ENCODE measurements at regions not wholly inside any gene's neighbourhood (a gene's known extent, or its start where the extent isn't known, plus 50 kb on each side); places are given as distances from the start of the nearest gene placed in this dataset.

DNA sequence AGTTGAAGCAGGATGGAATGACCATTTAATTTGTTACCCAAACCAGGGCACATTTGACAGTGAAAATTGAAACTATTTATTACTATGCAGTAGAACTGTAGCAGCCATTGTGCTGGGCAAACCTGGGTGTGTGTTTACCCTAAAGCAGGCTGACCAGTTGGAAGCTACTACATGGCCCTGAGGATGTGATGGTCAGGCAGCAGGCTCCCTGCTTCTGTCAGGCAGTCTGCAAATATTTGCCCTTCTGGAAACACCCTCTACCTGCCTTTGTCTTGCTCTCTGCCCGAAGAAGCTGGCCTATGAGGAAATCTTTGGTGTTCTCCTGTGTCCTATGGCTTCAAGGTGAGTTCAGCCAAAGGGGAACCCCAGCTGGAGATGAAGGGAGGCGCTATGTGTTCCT, 600.1 kb upstream of the KIRREL3 start:
- TF ChIP-seq POLR2A (IDR thresholded peaks at IDR 0.05; ENCODE audit: low read depth, low read length), result no peak
- TF ChIP-seq, protein P1, sequence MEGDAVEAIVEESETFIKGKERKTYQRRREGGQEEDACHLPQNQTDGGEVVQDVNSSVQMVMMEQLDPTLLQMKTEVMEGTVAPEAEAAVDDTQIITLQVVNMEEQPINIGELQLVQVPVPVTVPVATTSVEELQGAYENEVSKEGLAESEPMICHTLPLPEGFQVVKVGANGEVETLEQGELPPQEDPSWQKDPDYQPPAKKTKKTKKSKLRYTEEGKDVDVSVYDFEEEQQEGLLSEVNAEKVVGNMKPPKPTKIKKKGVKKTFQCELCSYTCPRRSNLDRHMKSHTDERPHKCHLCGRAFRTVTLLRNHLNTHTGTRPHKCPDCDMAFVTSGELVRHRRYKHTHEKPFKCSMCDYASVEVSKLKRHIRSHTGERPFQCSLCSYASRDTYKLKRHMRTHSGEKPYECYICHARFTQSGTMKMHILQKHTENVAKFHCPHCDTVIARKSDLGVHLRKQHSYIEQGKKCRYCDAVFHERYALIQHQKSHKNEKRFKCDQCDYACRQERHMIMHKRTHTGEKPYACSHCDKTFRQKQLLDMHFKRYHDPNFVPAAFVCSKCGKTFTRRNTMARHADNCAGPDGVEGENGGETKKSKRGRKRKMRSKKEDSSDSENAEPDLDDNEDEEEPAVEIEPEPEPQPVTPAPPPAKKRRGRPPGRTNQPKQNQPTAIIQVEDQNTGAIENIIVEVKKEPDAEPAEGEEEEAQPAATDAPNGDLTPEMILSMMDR (IDR thresholded peaks at IDR 0.05; ENCODE audit: extremely low read depth in 1 of 2, insufficient read depth in 1 of 2, low read depth in 1 of 2, low read length in 2 of 2), result no peak
- TF ChIP-seq EZH2 (IDR thresholded peaks at IDR 0.05; ENCODE audit: borderline replicate concordance, low read depth, low read length, severe bottlenecking), result no peak

All from endothelial cell of umbilical vein (primary cell).